ENCODE measurements at regions not wholly inside any gene's neighbourhood (a gene's known extent, or its start where the extent isn't known, plus 50 kb on each side); places are given as distances from the start of the nearest gene placed in this dataset.

DNA sequence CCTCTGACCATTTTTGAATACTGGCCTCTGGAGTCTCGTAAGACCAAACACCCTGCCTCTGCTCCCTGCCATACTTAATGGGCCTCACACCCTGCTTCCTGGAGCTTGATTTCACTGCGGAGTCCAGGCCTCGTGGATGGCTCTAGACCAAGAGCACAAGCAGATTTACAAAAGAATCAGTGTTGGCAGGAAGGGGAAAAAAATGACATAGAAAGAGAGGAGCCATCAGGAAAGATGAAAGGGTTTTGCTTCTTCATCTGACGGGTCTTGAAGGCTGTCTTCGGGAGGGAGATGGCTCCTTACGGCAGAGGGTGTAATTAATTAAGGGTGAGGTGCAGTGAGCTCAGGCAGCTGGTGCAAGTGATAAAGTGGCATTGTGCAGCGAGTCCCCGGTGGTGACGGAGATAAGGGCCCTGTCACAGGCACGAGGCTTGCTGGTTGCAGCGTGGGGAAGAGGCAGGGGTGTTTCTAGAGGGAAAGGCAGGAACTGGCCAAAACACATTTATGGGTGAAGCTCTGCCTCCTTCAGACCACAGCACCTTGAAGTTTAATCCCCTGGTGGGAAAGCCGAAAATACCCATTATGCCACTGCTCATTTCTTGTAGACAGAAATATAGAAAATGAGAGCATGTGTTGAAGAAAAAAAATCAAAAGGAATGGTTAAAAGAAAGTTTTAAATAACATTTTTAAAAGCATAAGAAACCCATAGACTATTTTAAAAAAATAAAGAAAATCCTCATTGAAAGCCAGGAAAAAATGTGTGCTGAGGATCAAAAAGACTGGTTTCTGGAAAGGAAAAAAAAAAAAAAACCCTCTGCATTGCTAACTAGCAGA lies 128.6 kb upstream of the LRFN2 start:
- Histone ChIP-seq H3K9ac (ENCODE audit: low read length) (no peak overlapping the region), H3K36me3 (ENCODE audit: insufficient read depth, low read length) (no peaks in the 10 kb centered on the region), H2AFZ (ENCODE audit: low read depth, low read length) (no peak overlapping the region), H3K4me1 (ENCODE audit: insufficient read depth, low read length) (peaks cover 10% of the 10 kb centered on the region), H3K27ac (ENCODE audit: low read depth, low read length) (no peak overlapping the region), H3K79me2 (ENCODE audit: insufficient read depth, low read length) (no peaks in the 10 kb centered on the region), H3K9me3 (ENCODE audit: insufficient read depth, low read depth, low read length) (no peaks in the 10 kb centered on the region), H4K20me1 (ENCODE audit: insufficient read depth, low read length) (no peaks in the 10 kb centered on the region), H3K27me3 (ENCODE audit: insufficient read depth, low read length) (peaks cover 10% of the 10 kb centered on the region), H3K4me3 (ENCODE audit: insufficient read depth, low read depth, low read length) (no peak overlapping the region), H3K4me2 (ENCODE audit: low read length) (no peak overlapping the region)
- FAIRE-seq (no peak), DNase-seq (ENCODE audit: low read depth) (no peak)
- Mint-ChIP-seq H3K27me3 (ENCODE audit: low read depth, unreplicated experiment) (peaks cover 30% of the 10 kb centered on the region), H3K4me1 (ENCODE audit: low read depth, unreplicated experiment) (peaks cover 17% of the 10 kb centered on the region), H3K4me3 (ENCODE audit: unreplicated experiment) (no peak overlapping the region), H3K36me3 (ENCODE audit: low read depth, unreplicated experiment) (no peaks in the 10 kb centered on the region), H3K27ac (ENCODE audit: unreplicated experiment) (no peak overlapping the region), H3K9me3 (ENCODE audit: unreplicated experiment) (no peaks in the 10 kb centered on the region)
- TF ChIP-seq EZH2 (IDR thresholded peaks at IDR 0.05; ENCODE audit: insufficient read depth, low read length): no peak
- TF ChIP-seq, protein P1, sequence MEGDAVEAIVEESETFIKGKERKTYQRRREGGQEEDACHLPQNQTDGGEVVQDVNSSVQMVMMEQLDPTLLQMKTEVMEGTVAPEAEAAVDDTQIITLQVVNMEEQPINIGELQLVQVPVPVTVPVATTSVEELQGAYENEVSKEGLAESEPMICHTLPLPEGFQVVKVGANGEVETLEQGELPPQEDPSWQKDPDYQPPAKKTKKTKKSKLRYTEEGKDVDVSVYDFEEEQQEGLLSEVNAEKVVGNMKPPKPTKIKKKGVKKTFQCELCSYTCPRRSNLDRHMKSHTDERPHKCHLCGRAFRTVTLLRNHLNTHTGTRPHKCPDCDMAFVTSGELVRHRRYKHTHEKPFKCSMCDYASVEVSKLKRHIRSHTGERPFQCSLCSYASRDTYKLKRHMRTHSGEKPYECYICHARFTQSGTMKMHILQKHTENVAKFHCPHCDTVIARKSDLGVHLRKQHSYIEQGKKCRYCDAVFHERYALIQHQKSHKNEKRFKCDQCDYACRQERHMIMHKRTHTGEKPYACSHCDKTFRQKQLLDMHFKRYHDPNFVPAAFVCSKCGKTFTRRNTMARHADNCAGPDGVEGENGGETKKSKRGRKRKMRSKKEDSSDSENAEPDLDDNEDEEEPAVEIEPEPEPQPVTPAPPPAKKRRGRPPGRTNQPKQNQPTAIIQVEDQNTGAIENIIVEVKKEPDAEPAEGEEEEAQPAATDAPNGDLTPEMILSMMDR (IDR thresholded peaks at IDR 0.05; ENCODE audit: insufficient read depth, low read depth, low read length): no peak

DNA sequence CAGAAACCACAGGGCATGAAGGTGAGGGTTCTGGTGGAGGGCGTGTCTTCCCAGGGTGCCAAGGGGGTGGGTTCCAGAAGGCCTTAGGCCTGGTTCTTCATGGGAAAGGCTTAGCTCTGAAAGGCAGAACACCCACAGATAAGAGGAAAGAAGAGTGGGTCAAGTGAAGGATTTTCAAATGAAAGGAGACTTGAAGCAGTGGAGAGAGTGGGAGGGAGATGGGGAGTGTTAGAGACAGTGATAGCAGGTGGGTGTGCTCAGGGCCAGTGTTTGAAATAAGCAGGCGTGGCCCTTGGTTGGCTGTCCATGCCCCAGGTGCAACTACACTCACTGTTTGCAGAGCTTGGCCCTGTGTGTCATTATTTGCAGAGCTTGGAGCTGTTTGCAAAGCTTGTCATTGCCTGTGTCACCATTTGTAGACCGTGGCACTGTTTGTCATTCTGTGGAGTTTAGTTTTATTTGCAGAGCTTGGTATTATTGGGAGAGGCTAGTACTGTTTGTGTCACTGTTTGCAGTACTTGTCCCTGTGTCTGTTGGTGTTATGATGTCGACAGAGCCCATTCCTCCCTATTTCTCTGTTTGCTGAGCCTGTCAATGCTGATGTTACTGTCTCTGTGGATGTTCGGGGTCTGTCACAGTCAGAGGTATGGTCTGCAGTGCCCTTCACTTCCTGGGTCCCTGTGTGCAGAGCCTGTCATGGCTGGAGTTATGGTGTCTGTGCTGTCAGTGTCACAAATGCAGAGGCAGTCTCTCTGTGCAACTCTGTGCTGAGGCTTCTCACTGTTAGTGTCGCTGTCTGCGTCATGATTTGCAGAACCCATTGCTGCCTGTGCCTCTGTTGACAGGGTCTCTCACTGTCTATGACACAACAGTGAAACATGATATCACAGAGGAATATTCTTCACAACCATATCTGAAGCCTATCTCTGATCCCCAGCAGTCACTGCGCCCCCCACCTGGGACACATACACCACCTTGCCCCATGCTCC lies 127.7 kb upstream of the LRFN2 start:
- Histone ChIP-seq H3K4me1 (ENCODE audit: insufficient read depth, low read length) (peaks cover 7% of the 10 kb centered on the region), H3K4me2 (ENCODE audit: low read length) (no peak overlapping the region), H3K36me3 (ENCODE audit: insufficient read depth, low read length) (no peaks in the 10 kb centered on the region), H3K4me3 (ENCODE audit: insufficient read depth, low read depth, low read length) (no peak overlapping the region), H3K27me3 (ENCODE audit: insufficient read depth, low read length) (peaks cover 10% of the 10 kb centered on the region), H3K9me3 (ENCODE audit: insufficient read depth, low read depth, low read length) (no peaks in the 10 kb centered on the region), H3K79me2 (ENCODE audit: insufficient read depth, low read length) (no peaks in the 10 kb centered on the region), H3K27ac (ENCODE audit: low read depth, low read length) (no peak overlapping the region), H3K9ac (ENCODE audit: low read length) (no peak overlapping the region), H2AFZ (ENCODE audit: low read depth, low read length) (no peak overlapping the region), H4K20me1 (ENCODE audit: insufficient read depth, low read length) (no peaks in the 10 kb centered on the region)
- no peak overlapping the region for H3K4me3 Mint-ChIP-seq (ENCODE audit: unreplicated experiment)
- H3K27me3 Mint-ChIP-seq (ENCODE audit: low read depth, unreplicated experiment): peaks cover 33% of the 10 kb centered on the region
- no peak overlapping the region for H3K27ac Mint-ChIP-seq (ENCODE audit: unreplicated experiment)
- peaks cover 9% of the 10 kb centered on the region for H3K4me1 Mint-ChIP-seq (ENCODE audit: low read depth, unreplicated experiment)
- no peak for TF ChIP-seq EZH2 (IDR thresholded peaks at IDR 0.05; ENCODE audit: insufficient read depth, low read length)
- TF ChIP-seq, protein P1 (IDR thresholded peaks at IDR 0.05; ENCODE audit: insufficient read depth, low read depth, low read length): no peak
- H3K36me3 Mint-ChIP-seq (ENCODE audit: low read depth, unreplicated experiment): no peaks in the 10 kb centered on the region
- no peak for FAIRE-seq
- H3K9me3 Mint-ChIP-seq (ENCODE audit: unreplicated experiment): no peaks in the 10 kb centered on the region
- DNase-seq (ENCODE audit: low read depth): no peak

Measured in astrocyte (in vitro differentiated cells and primary cell).